Kidney tubule cell (primary cell): ENCODE measurements at regions not wholly inside any gene's neighbourhood (a gene's known extent, or its start where the extent isn't known, plus 50 kb on each side); places are given as distances from the start of the nearest gene placed in this dataset.
"Not testable (repeated sequence)": the region's sequence is repeated elsewhere in the genome, so short reads cannot be mapped to it uniquely, and the experiment has no call there.

Experiments
- DNase-seq: peaks from one replicate; pipeline ENCODE4 v3.0.0-alpha.2; 2018; ENCODE audit warnings: low spot score

DNA sequence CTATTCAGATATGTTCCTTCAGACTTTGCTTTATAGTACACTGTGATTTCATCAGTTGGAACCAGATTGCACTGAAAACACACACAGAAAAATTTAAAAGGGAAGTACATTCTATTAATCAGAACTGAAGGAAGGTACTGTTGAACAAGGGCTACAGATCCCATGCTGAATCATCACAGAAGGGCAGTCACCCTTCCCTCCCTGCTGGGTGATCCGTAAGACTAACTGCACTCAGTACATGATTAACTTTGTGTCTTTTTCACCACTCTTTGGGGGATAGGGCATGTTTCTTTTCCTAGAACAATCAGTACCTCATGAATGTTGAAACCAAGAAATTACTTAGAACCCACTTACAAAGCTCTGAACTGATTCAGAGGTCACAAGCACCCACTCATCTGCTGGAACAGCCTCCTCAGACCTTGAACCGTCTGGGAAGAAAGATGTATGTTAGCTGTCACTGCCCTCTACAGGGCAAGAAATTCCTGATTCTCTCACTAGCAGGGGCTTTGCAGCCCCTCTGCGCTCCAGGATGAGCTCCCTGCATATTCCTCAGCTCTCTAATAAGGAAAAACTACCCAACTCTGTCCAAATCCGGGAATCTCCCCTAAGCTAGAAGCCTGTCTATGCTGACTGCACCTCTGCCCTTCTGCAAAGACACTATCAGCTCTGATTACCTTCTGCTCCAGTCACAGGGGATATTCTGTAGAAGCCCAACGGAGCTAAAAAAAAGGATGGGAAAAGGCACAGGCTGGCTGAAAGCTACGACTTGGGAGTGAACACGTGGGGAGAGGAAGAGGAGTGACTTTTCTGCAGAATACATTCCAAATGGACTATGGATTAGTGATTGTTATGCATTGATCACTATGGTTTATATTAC lies 51.0 kb downstream of the IARS1 start:
- peak; percentile 95 for DNase-seq

DNA sequence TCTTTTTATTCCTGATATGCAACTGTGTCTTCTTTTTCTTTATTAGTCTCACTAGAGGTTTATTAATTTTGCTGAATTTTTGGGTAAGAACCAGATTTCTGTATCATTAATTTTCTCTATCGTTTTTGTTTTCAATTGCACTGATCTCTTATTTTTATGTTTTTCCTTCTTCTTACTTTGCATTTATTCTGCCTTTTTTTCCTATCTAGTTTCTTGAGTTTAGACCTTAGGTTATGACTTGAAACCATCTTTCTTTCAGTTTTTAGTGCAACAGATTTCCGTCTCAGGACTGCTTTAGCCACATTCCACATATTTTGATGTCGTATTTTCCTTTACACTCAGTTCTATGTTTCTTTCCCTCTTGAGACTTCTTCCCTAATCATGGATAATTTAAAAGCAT lies 56.6 kb downstream of the IARS1 start:
- DNase-seq: no peak

DNA sequence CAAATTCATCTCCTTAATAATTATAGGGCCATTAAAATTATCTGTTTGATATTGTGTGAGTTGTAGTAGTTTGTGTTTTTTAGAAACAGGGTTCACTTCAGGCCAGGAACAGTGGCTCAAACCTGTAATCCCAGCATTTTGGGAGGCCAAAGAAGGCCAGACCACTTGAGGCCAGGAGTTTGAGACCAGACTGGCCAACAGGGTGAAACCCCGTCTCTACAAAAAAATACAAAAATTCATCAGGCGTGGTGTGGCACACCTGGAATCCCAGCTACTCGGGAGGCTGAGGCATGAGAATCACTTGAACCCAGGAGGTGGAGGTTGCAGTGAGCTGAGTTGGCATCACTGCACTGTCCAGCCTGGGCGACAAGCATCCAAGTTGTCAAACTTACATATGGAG lies 57.0 kb downstream of the IARS1 start:
- no peak for DNase-seq

DNA sequence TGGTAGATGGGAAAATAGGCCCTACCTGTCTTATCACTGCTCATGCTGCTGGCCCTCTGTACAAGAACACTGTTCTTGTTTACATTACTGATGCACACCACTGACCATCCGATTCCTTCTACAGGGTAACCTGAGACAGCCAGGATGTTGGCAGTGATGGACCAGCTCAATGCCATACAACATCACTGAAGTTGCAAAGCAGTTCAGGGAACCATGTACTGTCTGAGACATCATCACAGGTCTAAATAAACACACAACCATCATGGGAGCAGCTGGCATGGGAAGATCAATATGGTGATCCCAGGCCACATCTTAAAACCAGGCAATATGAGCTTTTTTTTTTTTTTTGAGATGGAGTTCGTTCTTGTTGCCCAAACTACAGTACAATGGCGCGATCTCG lies 59.0 kb downstream of the IARS1 start:
- DNase-seq: no peak

DNA sequence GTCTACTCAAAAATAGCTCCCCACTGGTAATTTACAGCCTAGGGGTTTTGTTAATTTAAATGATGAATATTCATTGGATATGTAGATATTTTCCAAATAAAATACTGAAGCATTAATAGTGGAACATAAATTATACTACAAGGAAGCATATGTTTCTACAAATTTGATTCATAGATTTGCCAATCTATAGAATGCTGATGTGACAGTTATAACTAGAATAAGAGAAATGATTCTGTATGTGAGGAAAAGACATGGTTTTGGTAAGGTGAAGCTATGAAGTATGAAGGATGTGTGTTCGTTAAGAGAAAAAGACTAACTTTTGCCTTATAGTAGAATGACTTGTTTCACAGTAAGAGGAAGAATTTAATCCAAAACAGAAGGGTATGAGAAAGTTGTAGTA lies 61.3 kb downstream of the IARS1 start:
- no peak for DNase-seq

DNA sequence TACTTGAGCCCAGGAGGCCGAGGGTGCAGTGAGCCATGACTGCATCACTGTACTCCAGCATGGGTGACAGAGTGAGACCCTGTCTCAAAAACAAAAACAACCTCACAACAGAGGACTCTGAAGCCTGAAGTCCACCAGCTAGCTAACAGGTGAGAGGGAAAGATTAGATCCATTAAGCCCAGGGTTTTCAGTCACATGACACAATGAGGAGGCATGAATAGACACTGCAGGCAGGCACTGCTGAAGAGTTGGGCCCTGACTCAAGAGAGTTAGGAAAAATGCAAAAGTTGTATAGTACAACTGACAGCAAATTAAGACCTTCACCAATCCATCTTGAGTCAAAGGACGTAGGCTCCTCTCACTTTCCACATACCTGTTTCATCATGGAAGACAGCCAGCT lies 64.9 kb downstream of the IARS1 start:
- no peak for DNase-seq

DNA sequence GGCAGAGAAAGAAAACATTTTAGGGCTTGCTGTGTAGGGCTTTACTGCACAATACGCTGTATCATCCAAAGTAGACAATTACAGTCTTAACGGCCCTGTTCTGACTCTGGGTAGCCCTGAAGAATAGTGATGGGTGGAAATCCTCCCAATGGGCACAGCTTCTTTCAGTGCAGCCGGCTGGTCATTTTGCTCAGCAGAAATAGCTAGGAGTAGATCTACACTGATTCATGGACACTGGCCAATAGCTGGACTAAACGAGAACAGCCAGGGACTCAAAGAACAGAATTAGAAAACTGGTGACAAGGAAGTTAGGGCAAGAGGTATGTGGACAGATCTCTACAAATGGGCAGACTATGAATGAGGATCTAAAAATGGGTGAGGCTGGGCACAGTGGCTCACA lies 69.3 kb downstream of the IARS1 start:
- DNase-seq: no peak

DNA sequence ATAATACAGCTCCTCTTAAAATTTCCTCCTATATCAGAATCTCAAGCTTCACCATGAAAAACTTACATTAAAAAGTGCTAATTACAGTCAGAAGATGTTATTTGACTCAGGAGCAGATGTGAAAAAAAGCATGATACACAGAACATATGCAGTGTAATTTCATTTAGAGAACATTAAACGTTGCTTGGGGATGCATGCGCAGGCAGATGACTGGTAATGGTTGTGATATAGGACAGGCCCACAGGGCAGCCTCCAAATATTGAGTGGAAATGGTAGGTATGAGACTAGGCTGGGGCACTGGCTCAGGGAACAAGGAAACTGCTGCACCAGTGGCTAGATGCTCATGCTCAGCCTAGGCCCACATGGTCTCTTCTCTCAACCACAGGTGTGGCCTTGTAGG lies 69.7 kb downstream of the IARS1 start:
- DNase-seq: no peak

DNA sequence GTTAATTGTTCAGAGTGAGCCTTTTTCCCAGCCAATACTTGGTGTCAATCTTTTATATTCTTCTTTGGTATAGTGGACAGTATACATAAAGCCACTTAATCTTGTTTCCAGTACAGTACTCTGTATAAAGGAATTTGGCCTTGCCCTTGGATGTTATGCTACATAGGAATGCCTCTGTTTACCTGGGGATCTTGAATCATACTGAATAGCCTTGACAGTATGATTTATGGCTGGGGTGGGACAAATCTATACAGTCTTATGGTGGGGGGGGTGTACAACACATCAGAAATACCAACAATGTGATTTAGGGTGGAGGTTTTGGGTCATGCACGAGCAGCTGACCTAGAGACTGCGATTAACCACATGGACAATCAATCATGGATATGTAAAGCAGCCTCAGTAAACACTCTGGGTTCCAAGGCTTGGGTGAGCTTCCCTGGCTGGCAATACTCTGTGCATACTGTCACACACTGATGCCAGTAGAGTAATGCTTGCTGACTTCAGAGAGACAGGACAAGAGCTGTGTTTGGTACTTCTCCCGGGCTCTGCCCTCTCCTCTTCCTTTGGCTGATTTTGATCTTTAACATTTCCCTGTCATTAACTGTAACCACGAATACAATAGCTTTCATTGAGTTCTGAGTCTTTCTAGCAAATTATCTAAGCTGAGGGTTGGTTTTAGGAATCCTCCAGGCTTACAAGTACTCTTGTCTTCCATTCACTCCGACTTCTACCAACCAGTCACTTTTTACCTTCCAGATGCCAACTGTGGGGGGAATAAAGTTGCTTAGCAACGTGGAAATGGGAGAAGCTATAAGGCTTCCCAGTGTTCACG lies 84.6 kb downstream of the IARS1 start:
- DNase-seq: no peak

DNA sequence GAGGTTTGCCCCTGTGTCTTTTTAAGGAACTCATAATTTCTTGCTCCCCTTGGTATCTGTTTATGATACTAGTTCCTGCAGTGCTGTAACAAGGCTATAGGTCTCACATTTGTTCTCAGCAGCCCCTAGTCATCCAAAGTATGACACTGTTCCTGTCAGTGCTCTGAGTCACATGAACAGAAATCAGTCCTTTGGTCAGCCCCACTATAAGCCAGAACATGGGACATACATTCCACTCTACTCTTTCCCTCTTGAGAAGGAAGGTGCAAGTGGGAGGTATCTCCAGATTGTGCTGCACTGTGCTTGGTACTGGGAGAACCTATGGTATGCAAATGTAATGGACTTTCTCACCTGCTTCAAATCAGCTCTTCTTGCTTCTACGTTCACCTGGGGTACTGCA lies 87.0 kb downstream of the IARS1 start:
- DNase-seq: peak; percentile 6

DNA sequence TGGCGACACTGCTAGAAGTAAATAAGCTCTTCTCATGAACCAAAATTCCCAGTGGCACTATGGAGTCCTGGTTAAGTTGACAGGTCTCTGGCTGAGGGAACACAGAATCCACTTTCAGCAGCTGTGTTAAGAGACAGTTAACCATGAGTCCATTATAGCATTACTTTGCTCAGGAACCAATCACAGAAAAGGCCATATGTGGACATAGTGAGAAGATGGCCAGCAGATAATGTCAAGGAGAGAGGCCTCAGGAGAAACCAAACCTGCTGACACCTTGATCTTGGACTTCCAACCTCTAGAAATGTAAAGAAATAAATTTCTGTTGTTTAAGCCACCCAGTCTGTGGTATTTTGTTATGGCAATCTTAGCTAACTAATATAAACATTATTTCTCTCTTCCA lies 88.7 kb upstream of the SPTLC1 start:
- DNase-seq: not testable (repeated sequence)

DNA sequence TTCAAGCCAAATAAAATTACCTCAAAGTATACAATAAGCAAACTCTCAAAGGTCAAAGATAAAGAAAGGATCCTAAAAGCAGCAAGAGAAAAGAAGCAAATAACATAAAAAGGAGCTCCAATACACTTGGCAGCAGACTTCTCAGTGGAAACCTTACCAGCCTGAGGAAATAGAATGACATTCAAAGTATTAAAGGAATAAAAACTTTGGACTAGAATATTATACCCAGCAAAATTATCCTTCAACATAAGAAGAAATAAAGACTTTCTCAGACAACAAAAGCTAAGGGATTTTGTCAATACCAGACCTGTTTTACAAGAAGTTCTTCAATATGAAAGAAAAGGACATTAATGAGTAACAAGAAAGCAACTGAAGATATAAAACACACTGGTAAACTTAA lies 83.0 kb upstream of the SPTLC1 start:
- DNase-seq: not testable (repeated sequence)

DNA sequence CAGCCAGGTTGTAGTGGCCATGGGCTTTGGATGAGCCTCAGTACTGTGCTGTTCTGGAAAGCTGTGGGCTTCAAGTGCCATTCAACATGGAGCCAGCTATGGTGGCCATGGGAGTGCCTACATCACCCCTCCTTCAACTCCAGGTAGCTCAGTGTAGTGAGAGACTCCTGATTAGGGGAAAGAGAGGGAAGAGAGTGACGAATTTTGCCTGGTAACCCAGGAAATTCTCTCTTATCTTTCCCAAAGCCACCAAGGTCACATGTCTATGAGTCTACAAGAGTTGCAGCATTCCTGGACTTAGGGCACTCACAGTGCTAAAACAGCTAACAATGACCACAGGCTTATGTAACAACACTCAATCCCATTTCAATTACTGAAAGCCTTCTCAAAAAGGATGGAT lies 81.7 kb upstream of the SPTLC1 start:
- peak; percentile 16 for DNase-seq

DNA sequence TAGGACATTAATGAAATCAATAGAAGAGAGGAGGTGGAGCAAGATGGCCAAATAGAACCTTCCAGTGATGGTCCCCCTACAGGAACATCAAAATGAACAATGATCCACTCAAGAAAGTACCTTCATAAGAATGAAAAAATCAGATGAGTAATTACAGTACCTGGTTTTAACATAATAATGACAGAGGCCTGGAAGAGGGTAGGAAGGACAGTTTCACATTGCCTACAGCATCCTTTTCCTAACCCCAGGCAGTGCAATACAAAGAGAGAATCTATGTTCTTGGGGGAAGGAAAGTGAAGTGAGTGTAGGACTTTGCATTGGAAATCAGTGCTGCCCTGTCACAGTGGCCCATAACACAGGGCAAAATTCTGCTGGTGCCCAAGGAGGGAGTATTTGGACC lies 81.2 kb upstream of the SPTLC1 start:
- DNase-seq: no peak

DNA sequence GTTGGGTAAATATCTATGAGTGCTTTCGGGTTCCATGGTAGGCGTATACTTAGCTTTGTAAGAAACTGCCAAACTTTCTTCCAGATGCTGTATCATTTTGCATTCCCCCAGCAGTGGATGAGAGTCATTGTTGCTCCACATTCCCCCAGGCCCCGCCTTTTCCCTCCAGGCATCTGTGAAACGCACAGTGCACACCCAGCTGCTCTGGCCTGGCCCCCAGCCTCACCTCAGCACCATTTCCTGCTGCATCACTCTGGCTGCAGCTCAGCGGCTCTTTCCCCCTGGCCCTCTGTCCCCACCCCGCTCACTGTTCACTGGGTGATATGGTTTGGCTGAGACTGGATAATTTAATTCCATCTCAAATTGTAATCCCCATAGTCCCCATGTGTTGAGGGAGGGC lies 76.6 kb upstream of the SPTLC1 start:
- no peak for DNase-seq

DNA sequence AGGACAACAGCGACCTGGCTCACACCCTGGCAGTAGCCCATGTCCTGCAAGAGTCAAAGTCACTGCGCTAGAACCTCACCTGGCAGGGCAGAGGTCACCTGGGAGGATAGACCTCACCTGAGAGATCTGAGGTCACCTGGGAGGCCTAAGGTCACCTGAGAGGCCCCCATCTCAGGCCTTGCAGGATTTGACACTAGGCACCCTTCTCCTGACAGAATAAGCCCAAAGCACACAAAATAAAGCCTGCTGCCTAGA lies 75.2 kb upstream of the SPTLC1 start:
- no peak for DNase-seq

DNA sequence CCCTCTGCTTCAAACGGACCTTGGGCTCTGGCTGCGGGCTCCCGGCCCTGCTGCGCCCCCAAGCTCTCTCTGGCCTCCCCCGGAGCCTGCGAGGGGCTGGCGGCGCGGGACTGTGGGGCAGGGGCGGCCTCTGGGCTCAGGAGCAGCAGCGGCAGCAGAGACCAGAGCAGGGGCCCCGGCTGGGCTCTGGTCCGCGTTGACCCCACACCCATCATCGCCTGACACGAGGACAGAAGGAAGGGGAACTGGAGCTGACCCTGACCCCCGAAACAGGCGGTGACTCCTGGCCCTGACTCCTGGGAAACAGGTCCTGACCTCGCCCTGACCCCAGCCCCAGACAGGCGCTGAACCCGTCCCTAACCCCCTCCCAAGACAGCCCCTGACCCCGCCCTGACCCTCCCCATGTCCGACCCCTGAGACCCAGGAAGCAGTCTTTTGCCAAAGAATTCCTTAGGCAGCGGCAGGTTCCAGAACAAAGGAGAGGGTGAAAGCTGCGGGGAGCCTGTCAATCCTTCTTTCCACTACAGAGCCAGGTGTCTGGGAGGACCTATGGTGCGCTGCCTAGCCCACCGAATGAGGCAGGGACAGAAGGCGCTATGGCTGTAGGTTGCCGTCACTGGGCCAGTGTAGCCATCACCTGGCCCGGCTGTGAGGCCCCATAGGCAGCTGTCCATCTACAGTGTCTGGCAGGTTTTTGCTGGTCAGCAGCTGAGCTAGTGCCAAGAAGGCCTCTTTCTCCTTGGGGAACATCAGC lies 74.7 kb upstream of the SPTLC1 start:
- DNase-seq: no peak

DNA sequence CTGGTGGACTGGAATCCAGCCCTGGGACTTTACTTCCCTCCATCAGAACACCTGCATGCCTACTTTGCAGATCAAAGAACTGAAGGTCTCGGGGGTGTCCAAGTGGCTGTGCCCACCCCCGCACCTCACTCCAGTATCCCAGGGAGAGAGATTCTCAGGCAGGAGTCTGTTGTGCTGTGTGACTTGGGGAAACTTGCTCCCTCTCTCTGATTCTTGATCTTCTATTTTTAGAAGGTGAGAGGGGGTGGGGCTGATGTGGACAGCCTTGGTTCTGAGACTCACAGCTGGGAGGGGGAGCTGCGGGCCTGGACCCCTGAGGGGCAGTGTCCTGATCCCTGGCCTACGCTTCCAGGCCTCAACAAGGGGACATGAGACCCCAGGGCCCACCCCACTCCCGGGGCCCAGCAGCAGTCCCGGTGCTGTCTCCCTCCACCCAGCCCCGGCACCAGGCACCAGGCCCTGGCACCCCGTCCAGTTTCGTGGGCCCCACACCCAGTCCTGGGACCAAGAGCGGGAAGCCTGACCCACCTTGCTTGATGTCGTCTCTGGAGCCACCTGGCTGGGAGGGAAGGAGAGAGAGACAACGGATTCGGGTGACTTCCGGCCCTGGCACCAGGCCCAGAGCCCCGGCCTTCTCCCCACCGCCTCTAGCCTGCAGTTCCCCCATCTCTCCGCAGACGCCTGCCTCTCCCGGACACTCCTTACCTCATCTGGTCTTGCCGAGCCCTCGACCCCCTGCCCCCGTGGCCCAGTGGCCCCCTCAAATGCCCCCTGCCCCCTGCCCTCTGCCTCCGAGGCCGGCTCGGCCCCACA lies 74.0 kb upstream of the SPTLC1 start:
- no peak for DNase-seq

DNA sequence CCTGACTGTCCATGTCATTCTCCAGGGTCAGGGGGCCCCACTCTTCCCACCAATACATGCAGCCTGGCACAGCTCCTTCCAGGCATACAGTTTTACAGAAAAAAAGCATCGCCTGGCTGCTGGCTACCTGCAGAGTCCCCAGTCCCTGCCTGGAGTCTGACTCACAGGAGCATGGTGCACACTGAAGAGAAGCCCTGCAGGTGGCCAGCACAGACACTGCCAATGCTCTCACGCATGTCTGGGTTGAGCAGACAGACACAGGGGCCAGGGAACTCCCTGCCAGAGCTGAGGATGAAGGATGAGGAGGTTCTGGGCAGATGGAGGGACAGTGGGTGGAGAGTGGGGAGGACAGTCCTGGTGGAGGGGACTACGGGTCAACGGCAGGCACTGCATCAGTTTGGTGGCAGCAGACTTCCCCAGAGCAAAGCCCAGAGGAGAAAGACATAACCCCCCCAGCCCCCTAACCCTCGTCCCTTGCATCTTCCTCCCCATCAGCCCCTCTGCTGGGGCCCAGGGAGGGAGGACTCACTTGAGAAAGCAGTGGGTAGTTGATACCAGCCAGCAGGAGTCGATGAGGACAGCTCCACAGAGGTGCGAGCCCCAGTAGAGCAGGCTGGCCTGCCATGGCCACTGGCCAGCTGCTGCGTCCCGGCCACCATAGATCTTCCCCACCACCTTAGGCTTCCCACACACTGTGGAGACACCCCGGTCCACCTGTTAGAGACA lies 72.9 kb upstream of the SPTLC1 start:
- DNase-seq: no peak

DNA sequence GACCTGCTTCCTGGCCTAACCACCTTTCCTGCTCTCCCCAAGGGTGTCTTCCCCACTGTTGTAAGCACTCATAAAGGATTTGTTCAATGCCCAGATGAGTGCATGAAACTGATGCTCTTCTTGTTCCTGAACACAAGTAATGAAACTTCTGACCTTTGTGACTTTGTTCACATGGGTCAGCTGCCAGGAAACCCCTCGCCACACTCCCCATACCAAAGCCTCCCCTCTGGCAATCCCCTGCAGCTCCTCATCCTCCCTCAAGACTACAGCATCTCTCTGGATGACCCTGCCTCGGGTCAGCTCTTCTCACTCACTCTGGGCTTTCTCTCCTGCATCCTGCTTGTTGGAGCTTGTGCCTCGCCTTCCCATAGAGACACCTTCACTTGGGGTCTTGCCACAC lies 72.2 kb upstream of the SPTLC1 start:
- no peak for DNase-seq

DNA sequence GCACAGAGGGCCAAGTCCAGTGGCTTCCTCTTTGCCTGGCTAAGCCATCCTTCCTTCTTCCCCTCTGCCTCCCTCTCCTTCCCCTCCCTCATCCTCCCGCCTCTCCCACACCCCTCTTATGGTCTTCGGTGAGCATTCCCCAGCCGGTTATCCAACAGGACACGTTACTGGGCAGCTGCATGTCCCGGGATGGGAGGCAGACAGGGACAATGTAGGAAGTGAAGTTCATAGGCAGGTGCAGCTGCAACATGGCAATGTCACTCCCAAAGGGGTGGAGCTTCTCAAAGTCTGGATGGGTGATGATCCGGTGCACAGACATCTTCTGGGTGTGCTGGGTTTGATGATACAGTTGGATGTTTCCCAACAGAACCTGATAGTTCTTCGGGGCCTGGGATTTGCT lies 71.4 kb upstream of the SPTLC1 start:
- no peak for DNase-seq
